Fibroblast of pulmonary artery (primary cell): ENCODE measurements at regions not wholly inside any gene's neighbourhood (a gene's known extent, or its start where the extent isn't known, plus 50 kb on each side); places are given as distances from the start of the nearest gene placed in this dataset.

ENCODE experiments used
- DNase-seq: peaks from one replicate; pipeline ENCODE4 v3.0.0-alpha.2; 2010; ENCODE audit warnings: low read depth
- H3K4me3 ChIP-seq: replicated peaks from 2 replicates; pipeline ENCODE4 v1.5.1; 2011; ENCODE audit warnings: low read depth, mild to moderate bottlenecking, control low read depth, low read length, moderate library complexity
- TF ChIP-seq, protein P1 (sequence below): IDR thresholded peaks from 2 replicates; pipeline ENCODE4 v1.5.1; 2011; ENCODE audit warnings: mild to moderate bottlenecking, control low read depth, low read length, inconsistent platforms; ENCODE audit errors: missing control alignments

DNA sequence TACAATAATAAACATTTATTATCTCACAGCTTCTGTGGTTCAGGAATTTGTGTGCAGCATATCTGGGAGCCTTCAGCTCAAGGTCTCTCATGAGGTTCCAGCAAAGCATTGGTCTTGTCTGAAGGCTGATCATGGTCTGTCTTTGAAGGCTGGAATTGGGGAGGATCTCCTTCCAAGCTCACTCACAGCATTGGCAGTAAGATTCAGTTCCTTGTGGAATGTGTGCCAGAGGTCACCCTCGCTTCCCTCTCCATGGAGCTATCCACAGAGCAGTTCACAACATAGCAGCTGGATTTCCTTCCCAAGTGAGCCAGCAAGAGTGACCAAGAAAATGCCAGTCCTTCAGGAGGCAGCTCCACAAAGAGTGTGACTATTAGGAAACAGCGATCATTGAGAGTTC, 202.2 kb upstream of the ST6GAL2 start:
- DNase-seq = no peak
- no peak overlapping the region for H3K4me3 ChIP-seq
- TF ChIP-seq, protein P1, sequence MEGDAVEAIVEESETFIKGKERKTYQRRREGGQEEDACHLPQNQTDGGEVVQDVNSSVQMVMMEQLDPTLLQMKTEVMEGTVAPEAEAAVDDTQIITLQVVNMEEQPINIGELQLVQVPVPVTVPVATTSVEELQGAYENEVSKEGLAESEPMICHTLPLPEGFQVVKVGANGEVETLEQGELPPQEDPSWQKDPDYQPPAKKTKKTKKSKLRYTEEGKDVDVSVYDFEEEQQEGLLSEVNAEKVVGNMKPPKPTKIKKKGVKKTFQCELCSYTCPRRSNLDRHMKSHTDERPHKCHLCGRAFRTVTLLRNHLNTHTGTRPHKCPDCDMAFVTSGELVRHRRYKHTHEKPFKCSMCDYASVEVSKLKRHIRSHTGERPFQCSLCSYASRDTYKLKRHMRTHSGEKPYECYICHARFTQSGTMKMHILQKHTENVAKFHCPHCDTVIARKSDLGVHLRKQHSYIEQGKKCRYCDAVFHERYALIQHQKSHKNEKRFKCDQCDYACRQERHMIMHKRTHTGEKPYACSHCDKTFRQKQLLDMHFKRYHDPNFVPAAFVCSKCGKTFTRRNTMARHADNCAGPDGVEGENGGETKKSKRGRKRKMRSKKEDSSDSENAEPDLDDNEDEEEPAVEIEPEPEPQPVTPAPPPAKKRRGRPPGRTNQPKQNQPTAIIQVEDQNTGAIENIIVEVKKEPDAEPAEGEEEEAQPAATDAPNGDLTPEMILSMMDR = no peak

DNA sequence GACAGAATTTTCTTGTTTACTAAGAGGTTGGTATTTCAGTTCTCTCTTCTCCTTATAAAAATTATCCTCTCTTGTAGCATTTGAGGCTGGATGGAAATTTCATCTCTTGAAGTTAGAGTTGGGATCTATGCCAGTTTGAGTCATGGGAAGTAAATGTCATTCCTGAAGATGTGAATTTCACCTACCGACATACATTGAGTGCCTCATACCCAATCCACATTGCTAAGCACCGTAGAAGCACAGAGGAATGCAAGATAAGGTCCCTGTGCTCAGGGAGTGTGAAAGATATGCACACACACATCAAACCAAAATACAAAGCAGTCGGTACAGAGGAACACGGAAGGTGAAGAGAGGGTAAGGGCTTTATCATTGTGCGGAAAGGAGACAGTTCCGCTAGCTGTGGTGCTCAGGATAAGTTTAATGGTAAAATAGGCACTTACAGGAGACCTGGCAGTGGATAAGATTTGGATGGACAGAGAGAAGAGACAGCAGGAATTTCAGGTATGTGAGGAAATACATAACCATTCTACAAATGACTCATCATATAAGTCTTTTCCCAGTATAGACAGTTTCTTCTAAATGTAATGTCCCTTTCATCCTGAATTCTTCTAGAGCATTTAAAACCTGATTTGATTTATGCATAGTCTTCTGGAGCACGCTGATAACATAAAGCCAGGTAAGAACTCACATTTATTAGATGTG, 205.3 kb upstream of the ST6GAL2 start:
- TF ChIP-seq, protein P1 = no peak
- DNase-seq = peak; percentile 52
- H3K4me3 ChIP-seq = no peak overlapping the region

DNA sequence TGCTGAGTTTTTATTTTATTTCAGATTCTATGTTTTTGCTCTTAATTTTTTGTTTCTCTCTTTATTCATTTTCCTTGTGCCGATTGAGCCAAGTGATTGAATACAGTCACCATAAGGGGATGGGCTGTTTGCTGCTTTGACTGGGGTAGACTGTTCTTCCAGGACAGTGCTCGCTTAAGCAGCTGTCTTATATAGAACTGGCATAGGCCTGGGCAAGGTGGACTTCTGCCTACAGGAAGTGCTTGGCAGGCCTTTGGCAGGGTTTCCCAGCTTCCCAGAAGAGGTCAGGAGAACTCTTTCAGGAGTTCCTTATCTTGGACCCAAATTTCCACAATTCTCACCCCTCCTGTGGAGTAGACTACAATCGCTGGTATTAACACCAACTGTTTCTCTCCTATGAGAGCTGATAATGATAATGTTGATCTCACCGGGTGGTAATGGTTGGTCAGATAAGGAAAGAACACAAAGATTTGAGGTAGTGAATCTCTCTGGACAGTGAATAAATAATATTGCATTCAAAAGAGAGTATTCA, 207.5 kb upstream of the ST6GAL2 start:
- no peak for DNase-seq
- no peak overlapping the region for H3K4me3 ChIP-seq
- TF ChIP-seq, protein P1 = no peak

DNA sequence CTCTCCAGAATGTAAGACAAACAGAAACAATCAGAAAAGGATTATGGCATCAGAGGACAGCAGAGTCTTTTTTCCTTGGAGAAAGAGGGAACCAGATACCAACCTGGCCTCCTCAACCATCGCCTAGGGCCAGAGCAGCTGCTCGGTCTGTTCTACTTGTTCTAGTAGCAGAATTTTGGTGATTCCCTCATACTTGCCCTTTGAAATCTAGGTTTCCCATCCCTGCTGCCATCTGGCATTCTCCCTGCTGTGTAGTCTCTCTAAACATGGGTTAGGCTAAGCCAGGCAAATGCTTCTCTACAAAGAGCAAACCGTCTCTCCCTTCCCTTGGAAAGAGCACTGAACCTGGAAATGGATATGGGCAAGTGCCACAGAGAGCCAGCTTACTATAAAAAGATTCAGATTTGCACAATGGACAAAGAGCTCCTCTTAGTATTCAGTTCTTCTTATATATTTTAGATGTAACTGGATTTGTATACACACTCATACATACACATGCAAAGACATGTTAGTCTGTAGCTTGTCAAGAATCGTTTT, 208.6 kb upstream of the ST6GAL2 start:
- TF ChIP-seq, protein P1 = no peak
- H3K4me3 ChIP-seq = no peak overlapping the region
- no peak for DNase-seq

DNA sequence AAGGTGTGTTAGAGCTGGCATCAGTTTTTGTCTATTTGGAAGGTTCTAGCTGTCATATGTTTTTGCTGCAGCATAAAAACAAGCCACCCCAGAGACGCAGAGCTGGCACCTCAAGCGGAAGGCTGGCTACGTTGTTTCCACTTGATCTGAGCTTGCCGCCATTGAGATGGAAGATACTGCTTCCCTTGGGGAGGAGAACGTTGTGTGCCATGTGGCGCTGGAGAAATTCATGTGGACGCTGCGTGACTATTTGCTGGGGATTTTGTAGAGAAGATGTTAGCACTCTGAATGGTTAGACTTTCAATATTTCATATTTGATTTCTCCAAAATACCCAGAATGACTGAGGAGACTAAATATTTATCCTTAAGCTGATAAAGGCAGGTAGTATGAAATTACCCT, 216.2 kb upstream of the ST6GAL2 start:
- no peak overlapping the region for H3K4me3 ChIP-seq
- no peak for DNase-seq
- TF ChIP-seq, protein P1 = no peak

DNA sequence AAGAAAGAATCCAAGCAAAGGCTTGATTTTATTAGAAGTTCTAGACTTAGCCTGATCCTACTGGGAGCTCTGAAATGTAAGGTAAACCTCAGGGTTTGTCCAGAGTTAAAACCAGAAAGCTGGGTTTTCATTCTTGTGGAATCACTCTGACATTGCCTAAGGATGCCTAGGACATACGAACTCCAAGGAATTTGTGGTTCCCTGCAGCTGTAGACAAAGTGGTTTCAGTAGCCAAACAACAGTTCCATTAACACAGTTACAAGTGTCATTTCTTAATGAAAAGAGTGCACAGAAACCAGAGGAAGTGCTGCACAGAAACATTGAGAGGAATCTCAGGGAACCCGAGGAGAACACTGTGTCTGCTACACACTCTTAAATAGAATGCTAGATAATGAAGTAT, 221.4 kb upstream of the ST6GAL2 start:
- TF ChIP-seq, protein P1 = no peak
- H3K4me3 ChIP-seq = no peak overlapping the region
- DNase-seq = no peak

DNA sequence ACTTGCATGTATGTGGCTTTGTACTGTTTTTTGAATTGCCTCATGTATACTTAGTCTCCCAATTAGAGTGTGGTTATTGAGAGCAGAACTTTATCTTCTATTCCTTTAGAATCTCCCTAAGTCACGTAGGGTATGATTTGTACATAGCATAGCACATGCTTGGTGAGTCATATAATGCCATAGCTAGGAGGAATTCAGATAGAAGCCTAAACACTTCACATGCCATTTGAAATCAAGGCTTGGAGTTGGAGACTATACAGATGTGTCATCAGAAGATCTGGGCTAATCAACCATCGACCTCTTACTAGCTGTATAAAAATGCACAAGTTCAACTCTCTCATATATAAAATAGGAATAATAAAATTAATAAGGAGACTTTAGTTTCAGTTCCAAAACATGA, 222.6 kb upstream of the ST6GAL2 start:
- TF ChIP-seq, protein P1 = no peak
- no peak overlapping the region for H3K4me3 ChIP-seq
- peak; percentile 20 for DNase-seq
